GM12801 (cell line): ENCODE measurements at regions not wholly inside any gene's neighbourhood (a gene's known extent, or its start where the extent isn't known, plus 50 kb on each side); places are given as distances from the start of the nearest gene placed in this dataset.

Experiments used
- TF ChIP-seq, protein P1 (sequence below): IDR thresholded peaks from one replicate; pipeline ENCODE4 v1.5.1; 2011; ENCODE audit warnings: control low read depth; ENCODE audit not compliant: insufficient read length; ENCODE audit errors: extremely low read depth

DNA sequence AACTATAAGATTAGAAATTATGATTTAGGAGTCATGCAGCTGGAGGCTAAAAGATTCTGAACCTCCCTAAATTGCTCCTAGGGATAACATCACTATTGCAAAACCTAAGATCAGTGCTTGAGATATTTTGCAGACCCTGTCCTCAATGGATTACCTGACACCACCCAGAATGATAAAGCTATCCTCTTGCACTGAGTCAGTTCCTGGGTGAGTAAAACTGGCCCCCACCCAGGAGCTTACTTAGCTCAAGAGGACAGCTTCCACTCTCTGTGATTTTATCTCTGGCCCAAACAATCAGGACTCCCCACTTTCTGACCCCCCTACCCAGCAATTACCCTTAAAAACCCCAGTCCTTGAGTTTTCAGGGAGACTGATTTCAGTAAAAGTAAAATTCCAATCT lies 2074.4 kb upstream of the RAG2 start:
- TF ChIP-seq, protein P1, sequence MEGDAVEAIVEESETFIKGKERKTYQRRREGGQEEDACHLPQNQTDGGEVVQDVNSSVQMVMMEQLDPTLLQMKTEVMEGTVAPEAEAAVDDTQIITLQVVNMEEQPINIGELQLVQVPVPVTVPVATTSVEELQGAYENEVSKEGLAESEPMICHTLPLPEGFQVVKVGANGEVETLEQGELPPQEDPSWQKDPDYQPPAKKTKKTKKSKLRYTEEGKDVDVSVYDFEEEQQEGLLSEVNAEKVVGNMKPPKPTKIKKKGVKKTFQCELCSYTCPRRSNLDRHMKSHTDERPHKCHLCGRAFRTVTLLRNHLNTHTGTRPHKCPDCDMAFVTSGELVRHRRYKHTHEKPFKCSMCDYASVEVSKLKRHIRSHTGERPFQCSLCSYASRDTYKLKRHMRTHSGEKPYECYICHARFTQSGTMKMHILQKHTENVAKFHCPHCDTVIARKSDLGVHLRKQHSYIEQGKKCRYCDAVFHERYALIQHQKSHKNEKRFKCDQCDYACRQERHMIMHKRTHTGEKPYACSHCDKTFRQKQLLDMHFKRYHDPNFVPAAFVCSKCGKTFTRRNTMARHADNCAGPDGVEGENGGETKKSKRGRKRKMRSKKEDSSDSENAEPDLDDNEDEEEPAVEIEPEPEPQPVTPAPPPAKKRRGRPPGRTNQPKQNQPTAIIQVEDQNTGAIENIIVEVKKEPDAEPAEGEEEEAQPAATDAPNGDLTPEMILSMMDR = no peak

DNA sequence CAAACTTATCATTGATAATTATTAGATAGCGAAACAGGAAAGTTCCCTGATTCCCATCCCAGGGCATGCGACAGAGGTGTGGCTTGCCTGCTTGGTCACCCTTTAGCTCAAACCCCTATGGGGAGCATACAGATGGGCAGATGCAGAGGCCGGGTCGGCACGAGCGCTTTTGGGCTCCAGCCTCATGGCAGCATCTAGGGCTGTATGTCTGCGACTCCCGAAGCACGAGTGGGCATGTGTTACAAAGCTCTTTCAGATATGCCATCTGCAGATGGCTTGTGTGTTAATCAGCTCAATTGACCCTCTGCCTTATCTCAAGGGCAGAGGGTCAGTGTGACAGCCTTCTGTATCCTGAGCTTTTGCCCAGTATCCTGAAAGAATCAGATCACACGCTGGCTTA lies 2069.3 kb upstream of the RAG2 start:
- TF ChIP-seq, protein P1 = no peak

DNA sequence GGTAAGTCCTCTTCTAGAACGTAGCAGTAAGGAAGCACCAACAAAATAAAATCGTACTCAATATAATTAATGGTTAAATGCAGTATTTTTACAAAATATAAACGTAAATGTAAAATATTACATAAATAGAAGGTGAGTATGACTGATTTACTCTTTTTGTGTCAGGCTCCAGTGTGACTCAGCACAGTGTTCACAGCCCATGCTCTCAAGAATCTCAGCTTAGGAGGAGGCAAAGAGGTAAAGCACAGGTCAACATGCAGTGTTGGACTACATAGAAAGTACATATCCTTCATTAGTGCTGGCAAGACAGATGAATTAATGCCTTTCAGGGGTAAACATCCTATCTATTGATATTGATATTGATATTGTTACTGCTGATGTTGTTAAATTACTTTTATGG lies 2050.6 kb upstream of the RAG2 start:
- TF ChIP-seq, protein P1 = no peak

DNA sequence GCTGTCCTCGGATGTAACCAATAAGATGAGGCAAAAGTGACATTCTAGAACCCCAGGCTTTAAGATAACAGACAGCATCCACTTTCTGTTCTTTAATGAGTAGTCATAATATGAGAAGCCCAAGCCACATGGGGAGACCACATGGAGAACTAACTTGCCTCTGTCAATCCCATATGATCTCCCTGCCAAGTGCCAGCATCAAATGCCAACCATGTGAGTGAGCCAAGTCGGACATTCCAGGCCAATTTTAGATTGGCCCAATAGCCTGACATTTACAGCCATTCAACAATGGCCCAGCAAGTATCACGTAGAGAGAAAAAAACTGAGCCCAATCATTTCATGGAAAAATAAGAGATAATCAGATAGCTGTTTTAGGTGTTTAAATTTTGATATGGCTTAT lies 2048.3 kb upstream of the RAG2 start:
- TF ChIP-seq, protein P1 = no peak

DNA sequence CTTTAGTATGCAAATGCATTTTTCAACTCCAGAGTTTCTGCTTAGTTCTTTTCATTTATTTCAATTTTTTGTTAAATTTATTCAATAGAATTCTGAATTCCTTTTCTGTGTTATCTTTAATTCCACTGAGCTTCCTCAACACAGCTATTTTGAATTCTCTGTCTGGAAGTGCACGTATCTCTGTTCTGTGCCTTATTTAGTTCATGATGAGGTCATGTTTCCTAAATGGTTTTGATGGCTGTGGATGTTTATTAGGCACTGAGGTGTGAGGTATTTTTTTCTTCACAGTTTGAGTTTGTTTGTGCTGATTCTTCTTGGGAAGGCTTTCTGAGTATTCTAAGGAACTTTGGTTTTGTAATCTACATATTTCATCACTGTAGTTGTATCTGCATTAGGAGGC lies 2042.8 kb upstream of the RAG2 start:
- TF ChIP-seq, protein P1 = no peak

DNA sequence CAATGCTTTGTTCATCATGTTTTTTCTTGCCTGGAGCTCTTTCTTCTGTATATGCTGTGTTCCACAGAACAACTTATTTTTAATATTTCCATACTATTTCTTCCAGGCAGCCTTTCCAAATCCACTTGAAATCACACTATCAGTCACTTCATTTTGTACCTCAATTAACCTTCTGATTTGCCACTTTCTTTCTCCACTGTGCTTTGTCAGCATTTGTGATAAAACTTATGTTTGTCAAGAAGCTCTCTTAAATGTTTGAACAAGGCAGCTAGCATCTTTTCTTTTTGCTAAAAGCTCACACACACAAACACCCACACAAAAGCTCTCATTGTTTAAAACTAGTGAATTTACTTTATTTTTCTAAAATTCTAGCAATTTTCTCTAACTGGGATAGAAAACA lies 2014.7 kb upstream of the RAG2 start:
- TF ChIP-seq, protein P1 = no peak

DNA sequence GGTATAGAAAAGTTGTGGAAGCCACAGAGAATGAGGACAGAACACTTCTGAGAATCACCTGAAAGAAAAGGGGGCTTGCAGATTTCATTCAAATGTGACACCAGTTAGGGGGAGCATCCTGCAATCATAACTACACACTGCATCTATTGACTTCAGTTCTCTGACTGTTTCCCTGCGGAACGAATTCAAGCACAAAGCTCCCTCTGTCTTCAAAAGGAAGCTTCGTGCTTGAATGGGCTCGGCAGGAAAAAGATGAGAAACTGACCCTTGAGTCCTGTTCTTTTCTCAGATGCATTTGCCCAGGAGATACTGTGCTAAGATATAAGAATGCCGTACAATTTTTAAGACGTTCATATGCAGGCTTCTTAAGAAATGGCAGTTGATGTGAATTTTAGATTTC lies 2000.4 kb upstream of the RAG2 start:
- TF ChIP-seq, protein P1 = no peak

DNA sequence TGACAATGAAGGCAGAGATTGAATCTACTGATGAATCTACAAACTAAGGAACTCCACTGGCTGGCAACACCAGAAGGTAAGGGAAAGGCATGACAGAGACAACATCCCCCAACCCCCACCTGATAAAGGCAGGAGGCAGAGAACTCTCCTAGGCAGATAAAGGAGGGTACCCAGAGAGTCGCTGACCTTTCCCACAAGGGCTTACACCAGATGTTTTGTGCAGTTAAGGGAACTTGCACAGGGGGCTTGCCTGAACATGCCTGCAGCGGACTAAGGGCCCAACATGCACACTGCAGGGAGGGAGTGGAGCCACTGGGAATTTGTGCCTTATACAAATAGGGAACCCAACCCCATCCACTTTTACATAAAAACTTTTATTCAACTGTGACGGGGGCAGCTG lies 1996.9 kb upstream of the RAG2 start:
- TF ChIP-seq, protein P1 = no peak
